ENCODE measurements at regions not wholly inside any gene's neighbourhood (a gene's known extent, or its start where the extent isn't known, plus 50 kb on each side); places are given as distances from the start of the nearest gene placed in this dataset.

DNA sequence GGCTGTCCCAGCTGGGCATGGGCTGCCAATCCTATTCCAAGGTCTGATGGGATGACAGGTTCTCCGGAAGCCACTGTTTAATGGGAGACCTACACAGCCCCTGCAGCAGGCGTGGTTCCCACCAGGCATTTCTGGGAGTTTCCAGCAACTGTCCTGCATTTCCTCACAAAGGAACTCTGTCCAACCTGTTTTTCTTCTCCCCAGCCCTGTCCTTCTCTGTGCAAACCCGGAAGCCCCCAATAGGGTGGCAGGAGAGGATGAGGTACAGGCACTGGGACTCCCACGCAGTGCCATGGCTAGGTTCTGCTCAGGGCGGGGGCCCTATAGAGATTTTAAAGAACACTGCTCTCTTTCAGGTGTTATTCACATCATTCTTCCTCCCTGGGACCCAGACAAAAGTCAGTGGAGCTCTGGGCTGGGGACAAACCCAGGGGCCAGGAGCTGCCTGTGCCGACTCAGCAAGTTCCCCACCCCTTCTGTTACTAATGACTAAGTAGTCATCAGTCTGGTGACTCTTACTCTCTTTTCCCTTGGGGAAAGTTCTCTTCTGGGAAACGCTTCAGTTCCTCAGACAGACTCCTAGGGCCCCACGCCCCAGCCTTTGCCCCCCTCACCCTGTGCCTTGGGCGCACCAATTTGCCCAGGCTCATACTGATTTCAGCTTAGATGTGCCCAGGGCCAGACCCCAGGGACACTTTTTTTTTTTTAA, 97.7 kb downstream of the CD47 start:
- peak in 1 of 2 experiments; percentile 13 for DNase-seq

DNA sequence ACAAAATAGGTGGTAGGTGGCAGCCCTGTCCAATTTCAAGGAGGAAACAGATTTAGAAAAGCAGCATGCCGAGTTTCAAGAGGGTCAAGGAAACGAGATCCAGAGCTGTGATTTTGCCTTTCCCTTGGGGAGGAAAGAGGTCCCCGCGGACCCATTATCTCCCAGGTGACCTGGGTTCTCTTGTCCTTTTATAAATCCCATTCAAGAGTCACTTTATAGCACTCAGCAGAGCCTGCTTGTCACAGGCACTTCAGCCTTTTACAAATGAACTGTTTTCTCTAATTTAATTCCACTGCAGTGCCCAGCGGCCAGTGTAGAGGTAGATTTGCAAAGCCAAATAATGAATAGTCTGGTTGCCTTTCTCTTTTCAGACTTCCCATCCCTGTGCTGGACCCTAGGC, 99.9 kb downstream of the CD47 start:
- DNase-seq = no peak

DNA sequence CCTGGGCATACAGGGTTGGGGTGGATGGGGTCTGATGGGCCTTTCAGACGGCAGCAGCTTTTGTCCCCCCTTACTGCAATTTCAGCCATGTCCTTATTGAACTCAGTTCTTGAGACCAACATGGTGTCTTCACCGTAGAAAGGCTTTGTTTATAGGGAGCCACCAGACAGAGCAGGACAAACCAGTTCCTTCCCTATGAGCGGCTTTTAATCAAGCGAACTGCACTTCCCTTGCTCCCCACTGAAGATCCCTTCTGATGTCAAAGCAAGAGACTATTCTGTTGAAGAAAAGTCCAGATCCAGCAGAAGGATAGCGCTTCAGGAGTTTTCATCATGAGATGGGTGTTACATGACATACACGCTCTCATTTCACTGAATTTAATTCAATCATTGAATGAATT, 100.4 kb downstream of the CD47 start:
- DNase-seq = no peak

DNA sequence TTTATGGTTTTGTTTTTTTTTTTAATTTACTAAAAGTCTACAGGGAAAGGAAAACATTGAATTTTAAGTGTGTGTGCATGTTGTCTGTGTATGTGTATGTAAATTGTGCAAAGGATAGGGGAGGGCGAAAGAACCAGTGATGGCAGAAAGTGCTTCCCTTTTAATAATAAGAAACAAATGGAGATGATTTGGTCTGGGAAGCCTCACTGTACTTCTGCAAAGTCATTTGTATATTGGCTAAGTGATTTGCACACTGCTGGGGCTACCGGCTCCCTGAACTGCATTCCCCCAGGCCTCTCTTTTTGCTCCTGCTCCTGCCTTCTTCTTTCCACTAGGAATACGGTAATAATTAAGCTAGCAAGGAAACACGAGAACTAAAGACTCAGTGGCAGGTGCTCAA, 101.2 kb downstream of the CD47 start:
- no peak for DNase-seq

DNA sequence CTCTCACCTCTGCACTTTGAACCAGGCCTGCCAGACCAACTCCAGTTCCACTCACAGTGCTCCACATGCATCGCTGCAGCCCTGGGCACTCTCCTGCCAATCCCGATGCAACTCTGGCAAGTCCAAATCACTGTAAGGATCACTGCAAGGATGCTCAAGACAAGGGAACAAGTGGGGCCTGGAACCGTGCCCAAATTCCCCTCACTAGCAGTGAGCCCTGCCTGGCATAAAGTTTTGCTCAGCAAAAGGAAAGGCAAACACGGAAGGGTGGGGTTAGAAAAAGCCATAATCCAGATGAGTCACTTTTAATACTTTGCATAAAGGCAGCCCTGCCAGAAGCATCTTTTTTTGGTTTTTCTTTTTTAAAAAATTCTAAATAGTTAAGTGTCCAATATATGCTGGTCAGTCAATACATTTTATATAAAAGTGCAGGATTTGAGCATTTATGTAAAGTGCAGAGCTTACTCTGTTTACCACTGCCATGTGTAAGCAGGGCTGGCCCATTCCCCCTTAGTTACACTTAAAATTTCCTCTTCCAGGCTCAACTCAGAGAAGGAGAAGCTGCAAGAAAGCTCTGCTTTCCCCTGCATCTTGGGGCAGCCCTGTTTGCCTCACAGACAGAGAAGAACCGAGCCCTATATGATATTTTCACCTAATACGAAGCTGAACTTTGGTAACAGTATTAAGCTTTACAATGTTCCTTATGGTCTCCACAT, 102.2 kb downstream of the CD47 start:
- no peak for DNase-seq

DNA sequence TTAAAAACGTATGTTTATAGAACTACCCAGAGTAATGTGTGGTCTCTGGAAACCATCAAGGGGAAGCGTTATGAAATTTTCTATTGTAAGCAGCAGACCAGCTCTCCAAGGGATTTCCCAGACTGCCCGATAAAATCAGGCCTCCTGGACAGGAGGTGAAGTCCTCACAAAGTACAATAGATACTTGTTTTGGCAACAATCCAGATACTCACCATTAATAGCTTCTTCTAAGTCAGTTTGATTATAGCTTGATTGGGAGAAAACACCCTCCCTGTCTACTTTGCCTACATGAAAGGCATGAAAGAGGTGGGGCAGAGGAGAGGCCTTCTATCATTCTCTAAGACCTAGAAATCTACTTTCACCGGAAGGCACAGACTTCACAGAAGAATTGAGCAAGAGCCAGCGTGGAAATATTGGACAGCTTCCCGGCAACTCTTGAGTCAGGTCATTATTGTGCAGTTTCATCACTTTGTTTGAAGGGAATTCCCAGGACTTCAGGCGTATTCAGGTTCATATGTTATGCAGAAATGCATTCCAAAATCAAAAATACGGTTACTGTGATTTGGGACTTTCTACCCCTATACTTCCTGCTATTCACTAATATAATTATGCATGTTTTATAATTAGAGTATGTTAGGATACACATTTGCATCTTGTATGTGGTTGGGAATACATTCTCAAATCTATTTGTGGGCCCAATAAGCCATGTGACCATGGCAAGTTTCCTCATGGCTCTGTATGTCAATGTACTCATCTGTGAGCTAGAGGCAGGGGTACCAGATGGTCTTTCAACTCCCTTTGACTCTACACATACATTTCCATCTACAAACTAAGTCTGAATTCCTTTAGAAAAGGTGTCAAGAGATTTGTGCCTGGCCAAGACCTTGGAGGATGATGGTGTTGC, 103.5 kb downstream of the CD47 start:
- DNase-seq = no peak

- DNase-seq = no peak
Observed at GRCh38 chr3:107986505-107986904, 104.3 kb downstream of the CD47 start.

- peak; percentile 33 to 51 for DNase-seq
Observed at GRCh38 chr3:107985496-107985895, 105.3 kb downstream of the CD47 start.

DNA sequence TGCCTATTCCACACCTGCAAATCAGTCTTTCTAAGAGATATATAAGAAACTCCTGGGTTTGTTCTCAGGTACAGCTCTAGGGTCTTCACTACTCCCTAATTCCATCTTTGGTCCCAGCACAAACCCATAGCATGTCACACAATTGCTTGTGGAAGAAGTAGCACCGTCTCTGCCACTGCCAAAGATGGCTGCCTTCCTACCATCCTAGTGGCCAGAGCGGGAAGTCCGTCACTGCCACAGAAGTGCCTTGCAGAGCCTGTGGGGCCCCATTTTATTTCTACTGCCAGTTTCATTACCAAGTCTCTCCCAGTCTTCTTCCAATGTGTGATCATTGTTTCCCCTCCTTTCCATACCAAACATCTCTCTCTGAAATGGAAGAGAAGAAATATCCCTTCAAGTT, 107.6 kb downstream of the CD47 start:
- DNase-seq = no peak

DNA sequence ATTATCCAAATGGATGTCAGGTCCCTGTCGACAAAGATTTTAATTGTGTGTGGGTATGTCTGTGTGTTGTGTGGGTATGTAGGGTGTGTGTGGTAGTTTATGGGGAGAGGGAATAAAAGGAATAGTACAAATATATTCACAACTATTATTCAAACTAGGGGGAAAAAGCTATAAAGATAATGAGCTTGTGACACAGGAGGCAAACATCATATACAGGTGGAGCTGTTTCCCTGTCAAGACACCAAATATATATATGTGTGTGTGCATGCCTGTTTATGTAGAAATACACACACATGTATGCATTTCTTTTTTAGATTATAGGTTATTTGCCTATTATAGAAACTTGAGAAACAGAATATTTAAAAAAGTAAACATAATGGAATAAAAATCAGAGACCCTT, 108.7 kb downstream of the CD47 start:
- no peak for DNase-seq

DNA sequence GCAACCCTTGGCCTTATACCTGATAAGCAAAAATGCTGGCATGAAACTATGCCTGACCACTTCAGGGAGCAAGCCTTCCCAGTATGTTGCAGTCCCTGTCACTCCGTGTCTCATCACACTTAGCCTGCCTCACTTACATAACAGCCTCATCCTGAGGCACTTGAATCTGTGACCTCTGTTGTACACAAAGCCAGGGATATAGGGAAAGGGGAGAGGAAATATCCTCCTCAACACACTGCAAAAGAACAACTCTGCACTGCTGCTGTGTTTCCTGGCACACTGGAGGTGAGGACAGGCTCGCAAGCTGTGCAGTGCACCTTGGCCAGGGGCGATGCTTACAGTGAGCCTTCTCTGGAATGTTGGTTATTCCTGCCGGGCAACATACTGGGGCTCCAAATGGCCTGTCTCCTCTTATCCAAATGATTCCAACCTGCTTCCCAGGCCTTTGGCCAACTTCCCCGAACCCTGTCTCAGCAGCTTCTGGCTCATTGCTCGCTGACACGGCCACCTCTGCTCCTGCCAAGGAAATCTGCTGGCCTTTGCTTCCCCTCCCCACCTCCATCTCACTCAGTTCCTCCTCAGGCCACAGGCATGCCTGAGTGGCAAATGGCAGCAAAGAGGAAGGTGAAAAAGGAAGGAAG, 109.2 kb downstream of the CD47 start:
- no peak for DNase-seq

- DNase-seq = no peak
Observed at GRCh38 chr3:107979538-107979937, 111.3 kb downstream of the CD47 start.

DNA sequence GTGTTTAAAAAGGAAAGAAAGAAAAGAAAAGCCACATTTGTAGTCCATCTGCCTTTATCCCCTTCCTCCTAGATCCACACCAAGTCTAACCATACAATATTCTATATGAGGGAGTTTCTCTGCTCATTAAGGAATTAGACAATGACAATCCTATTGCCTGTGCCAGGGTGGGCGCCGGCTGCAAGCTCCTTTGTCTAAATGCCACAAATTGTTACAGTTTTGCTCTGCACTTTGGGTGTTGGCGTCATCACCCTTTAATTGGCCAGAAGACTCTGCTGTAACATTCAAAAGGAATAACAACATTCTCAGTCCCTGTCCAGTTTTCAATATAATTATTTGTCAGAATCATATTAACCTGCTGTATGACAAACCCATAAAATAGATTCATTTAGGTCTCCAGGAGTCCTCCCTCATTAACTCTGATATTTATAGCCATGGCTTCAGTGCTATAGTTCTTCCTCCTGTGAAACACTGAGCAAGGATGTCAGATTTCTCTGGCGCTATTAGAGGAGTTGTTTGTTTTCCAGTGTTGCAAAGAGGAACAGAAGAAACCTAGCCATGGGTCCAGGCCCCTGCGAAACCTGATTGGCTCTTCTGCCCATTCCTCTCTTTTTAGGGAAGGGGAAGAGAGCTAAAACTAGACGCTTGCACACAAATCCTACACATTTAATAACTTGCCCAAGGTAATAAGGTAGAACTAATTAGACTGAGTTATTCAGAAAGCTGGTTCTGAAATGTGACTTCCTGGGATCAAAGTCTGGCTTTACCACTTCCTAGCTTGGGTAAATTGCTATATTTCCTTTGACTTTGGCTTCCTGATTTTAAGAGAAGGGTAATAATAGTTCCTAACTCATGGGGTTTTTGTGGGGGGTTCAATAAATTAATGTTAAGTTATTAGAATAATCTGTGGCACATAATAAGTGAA, 112.4 kb downstream of the CD47 start:
- DNase-seq = no peak

DNA sequence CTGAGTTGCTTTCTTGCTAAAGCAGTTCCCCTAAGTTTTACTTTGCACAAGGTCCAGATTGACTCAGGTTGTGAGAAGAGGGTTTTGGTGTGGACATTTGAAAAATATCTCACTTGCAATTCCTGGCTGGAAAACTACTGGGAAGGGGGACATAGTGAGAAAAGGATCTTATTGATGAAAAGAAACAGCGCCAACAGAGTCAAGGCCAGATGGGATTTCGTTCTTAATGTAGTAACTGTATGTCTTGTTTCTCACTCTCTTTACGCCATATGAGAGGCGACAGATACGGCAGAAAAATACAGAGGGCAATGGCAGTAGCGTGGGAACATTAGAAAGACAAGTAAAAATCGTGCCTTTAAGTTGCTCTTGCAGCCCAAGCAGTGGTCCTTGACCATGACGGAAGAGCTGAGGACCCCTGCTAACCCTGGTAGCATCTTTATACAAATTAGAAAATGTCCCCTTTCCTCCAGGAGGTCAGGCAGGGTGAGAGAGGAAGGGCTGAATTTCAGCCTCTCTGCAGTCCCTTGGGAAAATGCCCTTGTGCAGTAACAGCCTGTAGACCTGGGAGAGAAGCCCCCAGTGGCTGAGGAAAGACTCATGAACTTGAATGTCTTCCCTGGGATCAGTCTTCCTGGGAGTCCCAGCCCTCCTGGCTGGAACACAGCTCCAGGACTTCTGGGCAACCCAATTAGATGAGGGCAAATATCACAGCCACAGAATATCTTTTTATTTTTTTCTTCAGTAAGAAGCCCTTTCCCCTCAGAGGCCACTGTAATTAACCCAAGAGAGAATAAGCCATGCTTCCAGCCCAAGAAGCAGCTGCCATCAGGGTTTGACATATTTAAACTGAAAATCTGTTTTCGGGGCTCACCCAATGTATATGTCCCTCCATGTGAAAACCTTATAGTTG, 113.4 kb downstream of the CD47 start:
- no peak for DNase-seq

DNA sequence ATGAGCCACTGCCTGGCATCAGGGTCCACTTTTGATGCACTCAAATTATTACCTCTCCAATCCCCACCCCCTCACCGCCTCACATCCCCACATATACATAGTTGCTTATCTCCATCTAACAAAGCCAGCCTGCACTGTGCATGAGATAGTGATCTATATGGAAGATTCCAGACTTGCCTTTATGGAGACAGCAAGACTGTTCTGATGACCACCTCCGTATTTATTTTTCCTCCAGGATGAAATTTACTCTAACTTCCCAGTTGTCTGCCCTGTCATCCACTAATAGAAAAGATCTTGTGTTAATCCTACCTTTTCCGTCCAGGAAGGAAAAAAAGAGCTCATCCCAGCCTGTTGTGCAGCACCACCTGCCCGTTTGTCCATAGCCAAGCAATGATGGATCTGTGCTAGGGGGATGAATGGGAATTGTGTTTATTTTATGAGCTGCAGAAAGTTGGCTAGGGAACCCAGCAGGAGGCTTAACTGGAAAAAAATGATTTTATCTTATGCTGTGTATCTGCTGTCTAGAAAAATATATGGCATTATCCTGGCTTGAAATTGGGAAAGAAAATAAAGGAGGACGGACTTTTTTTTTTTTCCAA, 114.5 kb downstream of the CD47 start:
- no peak for DNase-seq

GRCh38 chr3:107975529-107976201, 115.2 kb downstream of the CD47 start:
- DNase-seq = no peak

- no peak for DNase-seq
Observed at GRCh38 chr3:107973961-107974360, 116.9 kb downstream of the CD47 start.

DNA sequence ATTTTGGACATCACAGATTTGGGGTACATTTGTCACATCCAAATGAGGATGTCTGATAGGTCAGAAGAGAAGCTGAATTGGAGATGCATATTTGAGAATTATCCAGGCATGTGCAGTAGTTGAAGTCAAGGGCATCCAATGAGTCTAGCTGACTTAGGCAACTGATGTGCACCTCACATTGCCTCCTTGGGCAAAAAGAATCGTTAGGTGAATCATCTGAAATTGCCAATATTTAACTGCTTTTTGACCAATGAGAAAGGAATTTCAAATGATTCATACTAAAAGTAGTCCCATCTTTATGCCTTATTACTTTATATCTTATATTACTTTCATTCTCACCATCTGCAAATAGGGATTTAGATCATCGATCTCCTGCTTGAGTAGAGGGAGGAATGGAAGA, 117.7 kb downstream of the CD47 start:
- no peak for DNase-seq

DNA sequence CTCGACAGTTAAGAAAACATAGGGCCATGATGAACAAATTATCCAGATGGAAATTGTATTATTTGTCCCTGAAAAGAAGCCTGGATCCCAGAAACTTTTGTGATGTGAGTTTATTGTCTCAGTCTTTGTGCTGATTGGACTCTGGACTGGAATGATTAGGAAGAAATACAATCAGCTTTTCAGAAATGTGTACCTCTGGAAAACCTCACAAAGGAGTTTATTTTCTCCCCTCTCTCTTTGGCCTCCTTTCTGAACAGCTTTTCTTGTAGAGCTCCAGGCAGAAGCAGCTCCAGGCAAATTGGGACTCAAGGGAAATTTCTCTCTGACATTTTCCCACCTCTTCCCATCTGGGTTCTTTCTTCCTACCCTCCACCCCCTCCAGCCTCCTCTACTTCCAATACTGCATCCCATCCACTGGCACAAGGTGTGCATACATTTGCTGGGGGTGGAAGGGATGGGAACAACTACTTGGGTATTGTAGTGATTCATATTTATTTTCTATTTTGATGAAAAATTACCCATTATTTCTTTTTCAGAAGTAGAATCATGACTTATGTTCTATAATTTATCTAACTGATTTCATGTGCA, 119.7 kb downstream of the CD47 start:
- DNase-seq = no peak

All from activated CD4-positive, alpha-beta T cell treated with anti-CD3 and anti-CD28 coated beads, Interleukin-2, amount 50 U/mL, for 48 hours (primary cell).